ENCODE measurements at regions not wholly inside any gene's neighbourhood (a gene's known extent, or its start where the extent isn't known, plus 50 kb on each side); places are given as distances from the start of the nearest gene placed in this dataset.

DNA sequence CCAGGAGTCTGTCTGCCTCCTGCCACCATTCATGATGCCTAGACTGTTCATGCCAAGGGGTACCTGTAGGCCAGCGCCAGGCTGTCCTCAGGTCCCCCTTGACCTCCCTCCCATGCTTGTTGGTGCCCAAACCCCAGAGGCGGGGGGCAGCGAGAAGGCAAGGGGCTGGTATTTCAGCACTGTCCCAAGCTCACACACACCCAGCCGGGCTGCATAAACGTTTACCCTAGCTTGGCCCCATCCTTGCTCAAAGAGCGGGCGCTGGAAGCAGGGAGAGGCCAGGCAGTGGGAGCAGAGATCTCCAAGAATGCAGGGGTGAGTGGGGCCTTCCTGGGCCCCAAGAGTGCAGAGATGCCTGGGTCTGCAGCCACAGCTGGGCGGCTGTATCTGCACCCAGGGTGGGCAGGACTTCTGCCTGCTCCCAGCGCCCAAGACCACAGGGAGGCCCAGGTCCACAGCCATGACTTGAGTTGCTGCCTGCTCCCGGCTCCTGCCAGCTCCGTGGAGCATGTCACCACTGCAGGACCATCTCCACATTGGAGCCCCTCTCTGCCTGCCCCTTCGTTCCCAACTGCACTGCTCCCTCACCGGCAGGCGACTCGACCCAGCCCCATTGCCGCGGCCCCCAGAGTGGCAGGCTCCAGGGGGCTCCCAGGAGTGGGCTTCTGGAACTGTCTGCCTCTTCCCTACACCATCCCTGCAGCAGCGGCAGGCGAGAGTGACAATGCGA lies 616.6 kb downstream of the METTL4 start:
- DNase-seq (ENCODE audit: low spot score), result no peak

DNA sequence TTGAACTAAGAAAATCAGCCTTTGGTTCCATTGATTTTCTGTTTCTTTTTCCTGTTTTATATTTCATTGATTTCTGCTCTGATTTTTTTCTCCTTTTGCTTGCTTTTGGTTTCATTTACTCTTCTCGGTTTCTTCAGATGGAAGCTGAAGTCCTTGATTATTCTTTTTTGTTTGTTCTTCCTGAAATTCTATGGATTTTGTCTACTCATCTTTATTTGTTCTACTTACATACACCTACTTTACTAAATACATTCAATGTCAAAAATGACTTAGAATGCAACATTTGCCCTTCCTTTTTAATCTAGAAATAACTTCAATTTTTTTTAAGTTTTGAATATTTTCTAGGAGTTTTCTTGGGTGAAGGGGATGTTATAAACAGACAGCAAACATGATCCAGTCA lies 612.5 kb downstream of the METTL4 start:
- no peak for DNase-seq (ENCODE audit: low spot score)

- DNase-seq (ENCODE audit: low spot score), result no peak
These were observed 606.3 kb downstream of the METTL4 start for GRCh38 chr18:1965016-1965415.

DNA sequence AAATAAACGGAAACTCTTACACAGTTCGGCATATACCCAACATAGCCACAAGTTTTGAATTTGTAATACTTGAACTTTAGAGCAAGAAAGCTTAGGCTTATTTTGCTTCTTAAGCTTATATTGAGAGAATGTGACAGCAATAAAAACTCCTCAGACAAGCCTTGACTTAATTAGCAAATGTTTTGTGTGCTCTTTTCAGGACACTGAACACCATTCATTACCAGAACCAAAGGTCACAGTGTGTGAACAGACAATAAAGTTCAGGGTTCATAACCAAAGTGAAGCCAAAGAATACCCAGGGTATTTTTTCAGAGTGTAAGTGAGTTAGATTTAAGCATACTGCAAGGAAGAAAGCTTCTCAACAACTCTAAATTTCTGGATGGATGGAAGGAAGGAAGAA lies 605.8 kb downstream of the METTL4 start:
- DNase-seq (ENCODE audit: low spot score), result no peak

- no peak for DNase-seq (ENCODE audit: low spot score)
These were observed 602.4 kb downstream of the METTL4 start for GRCh38 chr18:1968801-1969498.

GRCh38 chr18:1976484-1976883 lies 594.8 kb downstream of the METTL4 start:
- DNase-seq (ENCODE audit: low spot score), result no peak

- no peak for DNase-seq (ENCODE audit: low spot score)
These were observed 589.2 kb downstream of the METTL4 start for GRCh38 chr18:1982056-1982455.

GRCh38 chr18:1983746-1984515 lies 587.4 kb downstream of the METTL4 start:
- no peak for DNase-seq (ENCODE audit: low spot score)

GRCh38 chr18:1993866-1994265 lies 577.4 kb downstream of the METTL4 start:
- DNase-seq (ENCODE audit: low spot score), result no peak

DNA sequence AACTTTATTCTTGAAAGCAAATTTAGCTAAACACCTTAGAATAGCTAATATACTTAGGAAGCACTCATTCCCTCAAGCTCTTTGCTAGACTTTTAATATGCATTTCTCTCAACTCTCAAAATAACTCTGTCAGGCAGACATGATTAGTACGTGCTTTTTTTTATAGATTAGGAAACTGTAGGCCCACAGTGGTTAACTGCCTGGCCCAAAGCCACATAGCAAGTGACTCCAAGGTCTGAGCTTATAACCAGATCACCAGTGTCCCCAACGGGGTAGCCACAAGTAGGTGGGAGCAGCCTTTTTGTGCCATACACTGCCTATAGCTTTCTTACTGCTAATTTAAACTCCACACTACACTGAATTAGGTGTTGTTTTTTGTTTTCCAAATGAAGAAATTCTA lies 576.8 kb downstream of the METTL4 start:
- DNase-seq (ENCODE audit: low spot score), result no peak

DNA sequence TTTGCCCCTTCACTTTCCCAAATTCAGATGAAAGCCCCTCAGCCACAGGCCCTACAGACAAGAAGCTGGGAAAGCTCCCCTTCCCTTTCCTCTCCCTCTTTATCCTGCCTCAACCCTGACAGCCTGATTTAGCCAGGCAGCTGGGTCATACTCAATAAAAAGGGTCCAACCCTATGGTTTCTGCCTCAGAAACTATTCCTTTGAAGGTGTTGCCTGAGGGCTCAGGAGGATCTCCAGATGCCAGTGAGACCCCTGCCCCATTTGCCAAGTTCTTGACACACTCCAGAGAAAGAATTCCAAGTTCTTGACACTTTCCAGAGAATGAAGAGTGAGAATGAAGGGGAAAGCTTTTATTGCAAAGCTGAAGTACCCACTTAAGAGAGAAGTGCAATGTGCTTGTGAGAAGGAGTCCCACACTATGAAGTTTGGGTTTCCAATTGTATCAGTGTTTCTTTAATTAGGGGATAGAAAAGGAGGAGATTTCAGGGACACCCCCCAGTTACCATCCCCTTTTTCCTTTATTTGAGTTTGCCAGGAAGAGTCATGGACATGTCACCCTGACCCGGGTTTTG lies 576.2 kb downstream of the METTL4 start:
- DNase-seq (ENCODE audit: low spot score), result no peak

DNA sequence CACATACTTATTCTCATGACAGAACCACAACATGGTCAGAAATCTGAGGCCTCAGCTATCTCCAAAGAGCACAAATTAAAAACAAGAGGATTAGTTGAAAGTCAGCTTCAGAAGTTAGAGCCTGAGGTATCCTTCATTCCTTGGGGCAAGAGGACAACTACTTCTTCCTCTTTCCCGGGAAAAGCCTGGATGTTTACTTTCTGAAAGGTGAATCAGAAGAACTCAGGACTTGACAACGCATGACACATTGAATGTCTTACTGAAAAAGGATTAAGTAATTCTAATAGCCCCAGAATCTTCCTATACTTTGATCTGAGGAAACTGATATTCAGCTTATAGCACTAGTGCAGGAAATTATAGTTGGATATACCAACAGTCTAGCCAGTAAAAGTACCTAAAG lies 573.2 kb downstream of the METTL4 start:
- no peak for DNase-seq (ENCODE audit: low spot score)

DNA sequence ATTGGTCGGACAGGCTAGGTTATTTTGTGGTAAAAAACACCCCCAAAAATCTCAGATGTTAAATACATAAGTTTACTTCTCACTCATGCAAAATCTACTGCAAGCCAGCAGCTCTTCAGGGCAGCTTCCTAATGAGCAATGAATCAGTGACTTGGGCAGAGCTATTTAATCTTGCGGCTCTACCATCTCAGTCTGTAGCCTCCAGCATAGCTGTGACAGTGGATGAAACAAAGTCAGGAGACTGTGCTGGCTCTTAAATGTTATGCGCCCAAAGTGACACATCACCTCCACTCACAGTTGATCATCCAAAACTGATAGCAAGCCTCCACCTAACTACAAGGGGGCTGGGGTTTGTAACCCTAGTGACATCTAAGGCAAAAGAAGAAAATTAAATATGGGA lies 571.9 kb downstream of the METTL4 start:
- no peak for DNase-seq (ENCODE audit: low spot score)

DNA sequence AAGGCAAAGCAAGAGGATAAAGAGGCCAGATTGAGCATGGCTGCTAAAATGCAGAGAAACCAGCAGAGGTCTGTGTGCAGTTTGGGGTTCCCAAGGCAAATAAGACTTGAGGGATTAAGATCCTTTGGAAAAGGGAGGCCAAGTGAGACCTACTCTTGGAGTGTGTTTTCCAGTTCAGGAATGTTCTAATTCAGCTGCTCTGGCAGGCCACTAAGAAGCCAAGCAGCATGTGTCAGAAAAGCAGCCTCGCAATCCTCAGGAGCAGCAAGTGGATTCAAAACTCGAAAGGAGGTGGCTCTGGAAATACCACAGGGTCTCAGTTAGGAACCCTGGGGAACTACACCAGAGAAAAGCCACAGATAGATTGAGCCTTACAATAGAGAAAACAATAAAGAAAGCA lies 569.2 kb downstream of the METTL4 start:
- DNase-seq (ENCODE audit: low spot score), result peak; percentile 42

DNA sequence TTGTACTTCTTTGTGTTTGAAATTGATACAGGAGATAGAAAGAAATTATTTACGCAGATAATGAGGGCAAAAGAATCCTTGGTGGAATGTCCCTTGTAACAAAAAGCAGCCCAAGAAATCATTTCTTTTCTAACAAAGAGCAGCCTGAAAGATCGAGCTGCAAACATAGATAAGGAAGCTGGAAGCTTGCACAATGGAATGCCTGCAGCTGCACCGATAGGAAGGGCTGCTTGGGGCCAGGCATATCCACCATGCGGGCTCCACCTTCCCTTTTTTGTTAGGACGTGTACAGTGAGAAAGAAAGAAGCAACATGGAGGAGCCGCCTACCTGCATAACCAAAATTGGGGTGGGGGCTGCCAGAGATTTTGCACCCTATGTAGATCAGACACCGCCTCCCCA lies 568.7 kb downstream of the METTL4 start:
- DNase-seq (ENCODE audit: low spot score), result no peak

GRCh38 chr18:2009942-2010697 lies 561.2 kb downstream of the METTL4 start:
- DNase-seq (ENCODE audit: low spot score), result no peak

DNA sequence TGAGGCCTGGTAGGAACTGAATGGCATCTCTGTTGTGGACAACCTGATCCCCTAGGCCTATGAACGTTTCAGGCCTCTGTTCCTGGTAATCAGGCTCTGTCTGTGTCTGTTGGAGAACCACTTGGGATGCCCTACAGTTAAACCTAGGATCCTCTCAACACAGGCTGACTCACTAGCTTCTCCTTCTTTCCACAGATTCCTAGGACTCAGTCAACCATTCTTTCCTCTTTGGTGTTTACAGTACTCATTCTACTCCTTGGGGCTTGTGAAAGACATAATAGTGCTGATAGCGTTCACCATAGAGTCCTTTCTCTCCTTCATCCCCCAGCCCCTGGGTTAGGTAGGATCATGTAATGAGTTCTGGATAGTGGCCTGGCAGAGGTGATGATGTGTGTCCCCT lies 544.3 kb downstream of the METTL4 start:
- DNase-seq (ENCODE audit: low spot score), result no peak

GRCh38 chr18:2027756-2028155 lies 543.5 kb downstream of the METTL4 start:
- DNase-seq (ENCODE audit: low spot score), result no peak

- no peak for DNase-seq (ENCODE audit: low spot score)
These were observed 542.3 kb downstream of the METTL4 start for GRCh38 chr18:2028986-2029385.

GRCh38 chr18:2030647-2031046 lies 540.7 kb downstream of the METTL4 start:
- no peak for DNase-seq (ENCODE audit: low spot score)

DNA sequence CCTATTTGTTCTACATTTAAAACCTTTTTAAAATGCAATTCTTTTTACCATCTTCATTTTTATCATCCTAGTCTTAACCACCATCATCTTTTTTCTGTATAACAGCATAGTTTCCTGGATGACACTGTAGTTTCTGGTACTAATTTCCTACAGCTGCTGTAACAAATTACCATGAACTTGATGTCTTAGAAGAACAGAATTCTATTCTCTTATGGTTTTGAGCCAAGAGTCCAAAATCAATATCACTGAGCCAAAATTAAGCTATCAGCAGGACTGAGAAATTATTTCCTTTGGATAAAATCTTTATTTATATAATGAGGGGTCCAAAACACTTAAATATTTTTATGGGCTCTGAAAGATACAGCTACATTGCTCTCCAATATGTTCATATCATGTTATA lies 539.3 kb downstream of the METTL4 start:
- no peak for DNase-seq (ENCODE audit: low spot score)

DNA sequence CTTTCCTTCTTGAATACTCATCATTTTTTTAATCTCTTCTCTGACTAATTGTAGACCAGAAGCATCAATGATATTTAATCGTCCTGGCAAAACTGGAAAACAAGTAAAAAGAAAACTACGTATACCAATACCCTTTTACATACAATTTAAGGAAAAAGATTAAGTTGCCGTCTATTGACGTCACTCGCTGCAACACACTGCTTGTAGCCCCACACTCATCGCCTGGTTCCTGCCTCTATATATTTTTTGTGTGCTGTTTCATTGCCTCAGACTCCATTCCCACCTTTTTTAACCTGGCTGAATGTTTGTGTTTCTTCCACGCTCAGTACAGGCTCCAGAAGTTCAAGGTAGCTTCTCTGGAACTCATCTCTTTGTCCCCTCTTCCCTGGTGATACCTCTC lies 536.2 kb downstream of the METTL4 start:
- no peak for DNase-seq (ENCODE audit: low spot score)

All from D341Med (cell line).